BLaER1 treated with 17β-estradiol and CSF1 and Interleukin-3, amounts not matched to agents 10 nM and 100 nM (cell line): ENCODE measurements at regions not wholly inside any gene's neighbourhood (a gene's known extent, or its start where the extent isn't known, plus 50 kb on each side); places are given as distances from the start of the nearest gene placed in this dataset.
"Not testable (repeated sequence)": the region's sequence is repeated elsewhere in the genome, so short reads cannot be mapped to it uniquely, and the experiment has no call there.

Source experiments
- H3K27ac ChIP-seq, 11 experiments: shearing (Covaris generic); formaldehyde crosslinking; 2 replicates each; pipeline ENCODE4 v1.8.1; 2022
- H3K27me3 ChIP-seq, 11 experiments: shearing (Covaris generic); formaldehyde crosslinking; 2 replicates each; pipeline ENCODE4 v1.8.1; 2022
- H3K36me3 ChIP-seq, 11 experiments: shearing (Covaris generic); formaldehyde crosslinking; 2 replicates each; pipeline ENCODE4 v1.8.1; 2022
- H3K4me1 ChIP-seq, 10 experiments: shearing (Covaris generic); formaldehyde crosslinking; 2 replicates each; pipeline ENCODE4 v1.8.1; 2022
- H3K4me2 ChIP-seq, 11 experiments: shearing (Covaris generic); formaldehyde crosslinking; 2 replicates each; pipeline ENCODE4 v1.8.1; 2022
- H3K4me3 ChIP-seq, 10 experiments: shearing (Covaris generic); formaldehyde crosslinking; 2 replicates each; pipeline ENCODE4 v1.8.1; 2022
- H3K9ac ChIP-seq, 11 experiments: shearing (Covaris generic); formaldehyde crosslinking; 2 replicates each; pipeline ENCODE4 v1.8.1; 2022
- H3K9me3 ChIP-seq, 11 experiments: shearing (Covaris generic); formaldehyde crosslinking; replicated peaks in 1 of 11; 2 replicates each; pipeline ENCODE4 v1.8.1; 2022
- H4K20me1 ChIP-seq, 11 experiments: shearing (Covaris generic); formaldehyde crosslinking; 2 replicates each; pipeline ENCODE4 v1.8.1; 2022
- Cebpa-rat ChIP-seq, 11 experiments: shearing (Covaris generic); IDR thresholded peaks; 2 replicates each; pipeline ENCODE4 v1.8.1; 2022

- Histone ChIP-seq H3K4me2 (no peak overlapping the region), H3K36me3 (no peaks in the 10 kb centered on the region), H3K27ac (no peak overlapping the region), H3K4me3 (no peak overlapping the region), H3K4me1 (peaks cover 0 to 30% (median 0%) of the 10 kb centered on the region in 10 experiments; a peak in 6 of 20 replicates), H3K27me3 (no peaks in the 10 kb centered on the region), H3K9ac (no peak overlapping the region), H4K20me1 (no peaks in the 10 kb centered on the region), H3K9me3 (peaks cover 0 to 4% (median 0%) of the 10 kb centered on the region in 11 experiments; a peak in 1 of 22 replicates)
- no peak for TF ChIP-seq Cebpa-rat (IDR thresholded peaks at IDR 0.05)
These were observed 1446.5 kb upstream of the GOT2 start for GRCh38 chr16:60180609-60181008.

GRCh38 chr16:60170196-60170595 lies 1436.1 kb upstream of the GOT2 start:
- H3K4me1 ChIP-seq: no peaks in the 10 kb centered on the region
- H3K4me2 ChIP-seq: no peak overlapping the region
- no peaks in the 10 kb centered on the region for H4K20me1 ChIP-seq
- no peaks in the 10 kb centered on the region for H3K36me3 ChIP-seq
- peaks cover 0 to 5% (median 0%) of the 10 kb centered on the region in 11 experiments; a peak in 1 of 22 replicates for H3K9me3 ChIP-seq
- no peak for TF ChIP-seq Cebpa-rat (IDR thresholded peaks at IDR 0.05)
- no peak overlapping the region for H3K27ac ChIP-seq
- H3K4me3 ChIP-seq: no peak overlapping the region
- no peak overlapping the region for H3K9ac ChIP-seq
- no peaks in the 10 kb centered on the region for H3K27me3 ChIP-seq

GRCh38 chr16:60166111-60166510 lies 1432.0 kb upstream of the GOT2 start:
- no peaks in the 10 kb centered on the region for H3K36me3 ChIP-seq
- H3K27ac ChIP-seq: no peak overlapping the region
- no peaks in the 10 kb centered on the region for H3K27me3 ChIP-seq
- TF ChIP-seq Cebpa-rat (IDR thresholded peaks at IDR 0.05): no peak
- no peak overlapping the region for H3K4me2 ChIP-seq
- no peak overlapping the region for H3K4me3 ChIP-seq
- H3K9ac ChIP-seq: no peak overlapping the region
- H3K9me3 ChIP-seq: peaks cover 0 to 5% (median 0%) of the 10 kb centered on the region in 11 experiments; a peak in 1 of 22 replicates
- H4K20me1 ChIP-seq: no peaks in the 10 kb centered on the region
- no peaks in the 10 kb centered on the region for H3K4me1 ChIP-seq

DNA sequence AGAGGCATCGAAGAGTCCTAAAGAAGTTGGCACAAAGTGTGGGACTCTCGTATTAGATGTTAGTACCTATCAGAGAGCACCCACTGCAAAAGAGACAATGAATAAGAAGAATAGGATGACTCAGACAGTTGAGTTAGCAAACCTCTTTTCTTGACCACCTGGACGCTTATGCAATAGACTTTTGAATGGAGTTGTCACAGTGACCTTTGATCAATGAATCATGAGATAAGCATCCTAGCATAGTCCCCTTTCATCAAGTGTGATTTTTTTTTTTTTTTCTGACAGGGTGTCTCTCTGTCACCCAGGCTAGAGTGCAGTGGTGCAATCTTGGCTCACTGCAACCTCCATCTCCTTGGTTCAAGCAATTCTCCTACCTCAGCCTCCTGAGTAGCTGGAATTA lies 1417.9 kb upstream of the GOT2 start:
- no peak overlapping the region for H3K4me3 ChIP-seq
- no peak for TF ChIP-seq Cebpa-rat (IDR thresholded peaks at IDR 0.05)

DNA sequence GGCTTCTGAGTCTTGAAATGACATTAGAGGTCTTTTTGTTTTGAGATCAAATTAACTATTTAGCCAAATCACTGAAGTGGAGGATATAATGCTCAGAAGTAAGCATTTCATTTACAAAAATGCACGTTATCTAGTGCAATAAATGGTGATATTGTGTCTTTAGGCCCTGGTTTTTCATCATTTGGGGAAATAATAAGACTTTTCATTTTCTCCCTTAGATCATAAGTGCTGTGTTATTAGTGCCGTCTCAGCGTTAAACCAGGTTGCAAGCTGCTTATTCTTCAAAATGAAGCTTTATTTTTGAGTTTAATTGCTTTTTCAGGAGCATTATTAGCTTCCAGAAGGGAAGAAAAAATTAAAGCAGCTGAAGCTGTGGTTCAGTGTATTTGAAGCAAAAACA lies 1416.8 kb upstream of the GOT2 start:
- no peak overlapping the region for H3K4me3 ChIP-seq
- no peak for TF ChIP-seq Cebpa-rat (IDR thresholded peaks at IDR 0.05)
- H3K9ac ChIP-seq: no peak overlapping the region
- H3K4me1 ChIP-seq: no peaks in the 10 kb centered on the region
- no peak overlapping the region for H3K27ac ChIP-seq
- no peaks in the 10 kb centered on the region for H3K36me3 ChIP-seq
- no peaks in the 10 kb centered on the region for H3K27me3 ChIP-seq
- H3K9me3 ChIP-seq: peaks cover 0 to 16% (median 5%) of the 10 kb centered on the region in 11 experiments; a peak in 10 of 22 replicates
- H4K20me1 ChIP-seq: no peaks in the 10 kb centered on the region
- H3K4me2 ChIP-seq: no peak overlapping the region

More for the DNA sequence above, 1417.9 kb upstream of the GOT2 start:
- Histone ChIP-seq H3K36me3 (no peaks in the 10 kb centered on the region), H3K9me3 (peaks cover 0 to 16% (median 5%) of the 10 kb centered on the region in 11 experiments; a peak in 10 of 22 replicates), H3K4me2 (no peak overlapping the region), H3K27ac (no peak overlapping the region), H3K27me3 (no peaks in the 10 kb centered on the region), H3K4me1 (no peaks in the 10 kb centered on the region), H4K20me1 (no peaks in the 10 kb centered on the region), H3K9ac (no peak overlapping the region)

DNA sequence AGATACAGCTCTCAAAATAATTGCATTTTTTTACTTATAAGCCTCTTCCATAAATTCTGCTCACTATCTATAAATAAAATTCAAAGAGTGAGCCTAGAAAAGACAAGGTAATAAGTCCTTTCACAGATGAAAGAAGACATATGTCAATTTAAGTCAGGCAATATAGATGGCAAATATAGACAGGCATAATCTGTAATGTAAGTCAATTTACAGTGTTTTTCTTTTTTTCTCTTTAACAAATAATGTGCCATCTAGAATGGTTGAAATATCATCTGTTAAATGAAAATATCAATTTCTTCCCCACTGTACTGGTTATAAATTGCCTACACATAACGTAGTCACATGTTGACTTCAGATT lies 1409.2 kb upstream of the GOT2 start:
- Histone ChIP-seq H3K4me3 (no peak overlapping the region), H3K4me2 (no peak overlapping the region), H3K27ac (no peak overlapping the region), H3K36me3 (no peaks in the 10 kb centered on the region), H3K9me3 (peaks cover 0 to 22% (median 15%) of the 10 kb centered on the region in 11 experiments; a peak in 18 of 22 replicates), H3K4me1 (no peaks in the 10 kb centered on the region), H4K20me1 (no peaks in the 10 kb centered on the region), H3K9ac (no peak overlapping the region), H3K27me3 (no peaks in the 10 kb centered on the region)
- TF ChIP-seq Cebpa-rat (IDR thresholded peaks at IDR 0.05): no peak

- no peaks in the 10 kb centered on the region for H4K20me1 ChIP-seq
- H3K27me3 ChIP-seq: no peaks in the 10 kb centered on the region
- peaks cover 3 to 24% (median 20%) of the 10 kb centered on the region in 11 experiments; a peak in 18 of 22 replicates for H3K9me3 ChIP-seq
- H3K4me1 ChIP-seq: no peaks in the 10 kb centered on the region
- no peak overlapping the region for H3K4me2 ChIP-seq
- H3K4me3 ChIP-seq: no peak overlapping the region
- H3K27ac ChIP-seq: no peak overlapping the region
- H3K36me3 ChIP-seq: no peaks in the 10 kb centered on the region
- no peak overlapping the region for H3K9ac ChIP-seq
- no peak for TF ChIP-seq Cebpa-rat (IDR thresholded peaks at IDR 0.05)
These were observed 1408.7 kb upstream of the GOT2 start for GRCh38 chr16:60142619-60143347.

- Histone ChIP-seq H3K9ac (no peak overlapping the region), H3K27me3 (no peaks in the 10 kb centered on the region), H3K4me1 (peaks cover 0 to 9% (median 6%) of the 10 kb centered on the region in 10 experiments; a peak in 10 of 20 replicates), H3K4me3 (no peak overlapping the region), H3K9me3 (peaks cover 9 to 30% (median 26%) of the 10 kb centered on the region in 11 experiments; a peak in 19 of 22 replicates), H3K4me2 (no peak overlapping the region), H4K20me1 (no peaks in the 10 kb centered on the region), H3K27ac (no peak overlapping the region), H3K36me3 (no peaks in the 10 kb centered on the region)
- TF ChIP-seq Cebpa-rat (IDR thresholded peaks at IDR 0.05): no peak
These were observed 1403.8 kb upstream of the GOT2 start for GRCh38 chr16:60137891-60138290.

- Histone ChIP-seq H3K4me3 (no peak overlapping the region), H3K9me3 (no peaks in the 10 kb centered on the region), H3K4me2 (peak overlapping the region in 2 of 11 experiments; percentile 21 to 53; a peak in 3 of 22 replicates), H4K20me1 (no peaks in the 10 kb centered on the region), H3K27ac (peak overlapping the region in 2 of 11 experiments; percentile 20 to 27; a peak in 2 of 22 replicates), H3K9ac (no peak overlapping the region), H3K4me1 (peaks cover 0 to 17% (median 0%) of the 10 kb centered on the region in 10 experiments; a peak in 6 of 20 replicates), H3K36me3 (no peaks in the 10 kb centered on the region), H3K27me3 (no peaks in the 10 kb centered on the region)
- no peak for TF ChIP-seq Cebpa-rat (IDR thresholded peaks at IDR 0.05)
These were observed 1393.1 kb upstream of the GOT2 start for GRCh38 chr16:60127196-60127595.

DNA sequence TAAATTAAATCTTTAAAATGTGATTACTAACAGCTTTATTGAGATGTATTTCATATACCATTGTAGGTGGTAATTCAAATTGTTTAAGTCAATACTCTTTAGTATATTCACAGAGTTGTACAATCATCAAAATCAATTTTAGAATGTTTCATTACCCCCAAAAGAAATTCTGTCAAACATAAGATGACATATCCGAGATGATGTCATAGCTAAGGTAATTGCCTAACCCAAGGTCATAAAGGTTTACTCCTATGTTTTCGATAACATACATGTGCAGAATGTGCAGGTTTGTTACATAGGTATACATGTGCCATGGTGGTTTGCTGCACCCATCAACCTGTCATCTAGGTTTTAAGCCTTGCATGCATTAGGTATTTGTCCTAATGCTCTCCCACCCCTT lies 1392.0 kb upstream of the GOT2 start:
- H3K4me1 ChIP-seq: peaks cover 0 to 17% (median 0%) of the 10 kb centered on the region in 10 experiments; a peak in 6 of 20 replicates
- not testable (repeated sequence) for H3K4me2 ChIP-seq, H3K27ac ChIP-seq, H3K27me3 ChIP-seq, H4K20me1 ChIP-seq, H3K9me3 ChIP-seq, H3K9ac ChIP-seq, H3K4me3 ChIP-seq, H3K36me3 ChIP-seq
